GM12801 (cell line): ENCODE measurements at regions not wholly inside any gene's neighbourhood (a gene's known extent, or its start where the extent isn't known, plus 50 kb on each side); places are given as distances from the start of the nearest gene placed in this dataset.

Source experiments
- CTCF ChIP-seq: IDR thresholded peaks from one replicate; pipeline ENCODE4 v1.5.1; 2011; ENCODE audit warnings: control low read depth; ENCODE audit not compliant: insufficient read length; ENCODE audit errors: extremely low read depth

GRCh38 chr10:118246332-118247295 lies 95.5 kb downstream of the FAM204A start:
- no peak for TF ChIP-seq CTCF

- no peak for TF ChIP-seq CTCF
Measured at GRCh38 chr10:118243907-118244306, 98.2 kb downstream of the FAM204A start.

DNA sequence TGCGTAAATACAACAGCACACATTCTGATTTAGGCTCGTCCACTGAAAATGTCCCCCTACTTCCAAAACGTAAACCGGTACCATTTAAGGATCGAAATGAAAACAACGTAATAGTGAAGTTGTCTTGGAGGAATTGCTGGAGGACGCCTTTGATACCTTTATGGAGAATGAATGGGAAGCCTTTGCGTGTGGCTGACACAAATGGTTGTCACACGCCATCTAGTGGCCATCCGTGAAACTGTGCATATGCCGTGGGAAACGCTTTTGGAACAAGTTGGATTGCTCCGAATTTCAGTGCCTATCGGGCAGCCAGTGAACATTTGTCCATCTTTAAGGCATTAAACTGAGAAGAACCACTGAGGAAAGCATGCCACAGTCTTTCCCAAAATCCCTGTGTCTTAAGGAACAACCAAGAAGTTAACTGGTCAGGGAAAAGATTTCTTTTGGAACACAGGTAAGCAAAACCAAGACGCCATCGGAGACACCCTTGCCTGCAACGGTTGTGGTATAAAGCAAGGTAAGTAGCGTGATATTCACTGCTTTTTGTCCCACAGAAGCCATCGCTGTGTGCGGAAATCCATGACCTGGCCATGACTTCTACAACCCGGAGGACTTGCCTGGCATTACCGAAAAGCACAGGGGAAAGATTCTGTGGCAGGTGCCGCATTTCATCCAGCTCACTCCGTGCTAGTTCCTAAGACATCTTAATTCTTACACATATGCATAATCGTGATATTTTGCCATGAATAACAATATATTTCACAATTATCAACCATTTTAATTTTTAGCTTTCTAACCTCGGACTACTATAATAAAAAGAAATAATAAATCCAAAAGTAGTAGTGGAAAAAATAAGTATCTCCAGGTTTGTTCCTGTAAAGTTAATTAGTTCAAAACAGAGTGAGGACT lies 100.6 kb downstream of the FAM204A start:
- peak; percentile 50 for TF ChIP-seq CTCF

GRCh38 chr10:118239236-118239630 lies 102.9 kb downstream of the FAM204A start:
- no peak for TF ChIP-seq CTCF

GRCh38 chr10:118238573-118239235 lies 103.4 kb downstream of the FAM204A start:
- TF ChIP-seq CTCF = no peak

- no peak for TF ChIP-seq CTCF
Measured at GRCh38 chr10:118237930-118238329, 104.2 kb downstream of the FAM204A start.

DNA sequence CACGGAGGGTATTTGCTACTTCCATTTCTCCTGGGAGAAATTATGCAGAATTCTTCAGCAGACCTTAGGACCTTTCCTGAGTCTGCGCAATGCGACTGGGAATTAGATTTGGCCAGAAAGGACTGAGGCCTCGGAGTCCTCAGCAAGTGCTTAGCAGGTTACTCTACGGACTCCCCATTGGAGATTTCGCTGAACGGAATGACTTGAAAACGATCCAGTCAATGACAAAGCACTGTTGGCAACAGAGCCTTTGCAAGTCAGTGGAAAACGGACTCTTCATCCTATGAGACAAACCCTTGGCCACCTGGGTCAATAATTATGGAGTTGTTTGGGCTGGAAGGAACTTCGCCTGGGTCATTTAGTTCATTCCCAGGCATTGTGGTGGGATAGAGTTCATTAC lies 107.4 kb downstream of the FAM204A start:
- no peak for TF ChIP-seq CTCF
